Naive thymus-derived CD4-positive, alpha-beta T cell (primary cell): ENCODE measurements at regions not wholly inside any gene's neighbourhood (a gene's known extent, or its start where the extent isn't known, plus 50 kb on each side); places are given as distances from the start of the nearest gene placed in this dataset.

ENCODE experiments used
- ATAC-seq: fragments of 150-1000 bp; cut with Tn5 transposase; 2 replicates; pipeline ENCODE4 v1.10.0; 2021; ENCODE audit warnings: mild to moderate bottlenecking, moderate library complexity
- CTCF ChIA-PET: fragments of 350-600 bp; sonication (Branson Sonifier 250); formaldehyde crosslinking; loops from one replicate; lab custom pipeline; 2021; ENCODE audit warnings: antibody characterized with exemption; lab: Charles Lee
- POLR2A ChIA-PET: fragments of 350-600 bp; sonication (Branson Sonifier 250); formaldehyde crosslinking; loops from one replicate; lab custom pipeline; 2021; ENCODE audit warnings: antibody characterized with exemption, inconsistent platforms; lab: Charles Lee
- DNase-seq, 9 donors: peaks; one replicate each; pipeline versions ENCODE4 v3.0.0 to v3.0.0-alpha.2; 2020 to 2022; ENCODE audit warnings: mixed read lengths in 1 of 9
- H3K27ac ChIP-seq: one replicate; pipeline ENCODE4 v1.7.0; 2013; ENCODE audit warnings: mild to moderate bottlenecking, low read depth, low read length, moderate library complexity
- H3K27me3 ChIP-seq, 2 donors: one replicate each; pipeline ENCODE4 v1.7.0; 2013; ENCODE audit warnings: low read length in 2 of 2, mild to moderate bottlenecking in 2 of 2, moderate library complexity in 2 of 2; ENCODE audit not compliant: control insufficient read depth in 2 of 2, insufficient read depth in 2 of 2
- H3K36me3 ChIP-seq, 3 experiments: 1 replicate in 2 of 3; 2 replicates in 1 of 3; pipeline ENCODE4 v1.7.0; 2013; ENCODE audit warnings: low read length in 3 of 3, mild to moderate bottlenecking in 3 of 3, moderate library complexity in 1 of 3; ENCODE audit not compliant: insufficient read depth in 3 of 3, control insufficient read depth in 2 of 3
- H3K4me1 ChIP-seq, 2 donors: one replicate each; pipeline ENCODE4 v1.7.0; 2013; ENCODE audit warnings: low read length in 2 of 2, mild to moderate bottlenecking in 2 of 2, moderate library complexity in 1 of 2; ENCODE audit not compliant: control insufficient read depth in 2 of 2, insufficient read depth in 2 of 2
- H3K4me3 ChIP-seq: 2 replicates; pipeline ENCODE4 v1.7.0; 2013; ENCODE audit warnings: mild to moderate bottlenecking, low read length
- H3K9me3 ChIP-seq, 3 experiments: 1 replicate in 2 of 3; 2 replicates in 1 of 3; pipeline ENCODE4 v1.7.0; 2013; ENCODE audit warnings: low read length in 3 of 3; ENCODE audit not compliant: control insufficient read depth in 2 of 3
- H3K27ac Mint-ChIP-seq, 9 donors: one replicate each; pipeline ENCODE4 v1.8.0; 2020 to 2022; ENCODE audit warnings: mixed read lengths in 9 of 9, mild to moderate bottlenecking in 8 of 9, moderate library complexity in 5 of 9, inconsistent platforms in 2 of 9
- H3K27me3 Mint-ChIP-seq, 5 donors: one replicate each; pipeline ENCODE4 v1.8.0; 2021 to 2022; ENCODE audit warnings: mixed read lengths in 5 of 5, mild to moderate bottlenecking in 1 of 5
- H3K36me3 Mint-ChIP-seq, 5 donors: one replicate each; pipeline ENCODE4 v1.8.0; 2020 to 2022; ENCODE audit warnings: mixed read lengths in 5 of 5, mild to moderate bottlenecking in 3 of 5, inconsistent platforms in 1 of 5
- H3K4me1 Mint-ChIP-seq, 7 donors: one replicate each; pipeline ENCODE4 v1.8.0; 2020 to 2022; ENCODE audit warnings: mixed read lengths in 7 of 7, mild to moderate bottlenecking in 3 of 7, inconsistent platforms in 1 of 7
- H3K4me3 Mint-ChIP-seq, 10 donors: one replicate each; pipeline ENCODE4 v1.8.0; 2020 to 2022; ENCODE audit warnings: mild to moderate bottlenecking in 10 of 10, mixed read lengths in 10 of 10, moderate library complexity in 6 of 10, inconsistent platforms in 2 of 10
- H3K9me3 Mint-ChIP-seq, 11 donors: one replicate each; pipeline ENCODE4 v1.8.0; 2020 to 2022; ENCODE audit warnings: mixed read lengths in 11 of 11, mild to moderate bottlenecking in 4 of 11, inconsistent platforms in 1 of 11, moderate library complexity in 1 of 11
- intact Hi-C, 2 donors: fragments of 100-400 bp; cut with micrococcal nuclease; formaldehyde crosslinking; loops; one replicate each; pipeline ENCODE4 v1.15.1; 2023

DNA sequence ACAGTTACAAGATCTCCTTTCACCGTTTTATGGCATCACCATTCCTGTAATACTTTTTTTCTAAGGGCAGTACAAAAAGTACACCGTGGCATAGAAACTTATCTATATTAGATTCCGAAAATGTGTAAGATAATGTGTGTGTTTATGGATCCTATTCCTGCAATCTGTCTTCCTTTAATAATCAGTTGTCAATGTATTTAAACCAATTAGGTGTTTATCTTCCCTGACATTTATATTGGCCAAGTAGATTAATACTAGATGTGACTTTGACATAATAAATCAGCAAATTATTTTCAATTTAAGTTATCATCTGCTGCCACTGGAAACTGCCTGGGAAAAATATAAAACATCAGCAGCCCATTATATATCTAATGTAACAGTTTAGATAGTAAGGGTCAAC, 770.3 kb upstream of the ADGRL2 start:
- H3K27ac ChIP-seq, result no peak overlapping the region
- H3K4me1 Mint-ChIP-seq, result no peaks in the 10 kb centered on the region
- CTCF ChIA-PET, result no interaction called here
- H3K27me3 ChIP-seq, result no peaks in the 10 kb centered on the region
- intact Hi-C loops, result no loop called here
- H3K36me3 ChIP-seq, result no peaks in the 10 kb centered on the region
- H3K4me1 ChIP-seq, result no peaks in the 10 kb centered on the region
- H3K27ac Mint-ChIP-seq, result no peak overlapping the region
- POLR2A ChIA-PET, result no interaction called here
- no peak for DNase-seq
- no peaks in the 10 kb centered on the region for H3K9me3 ChIP-seq
- H3K4me3 ChIP-seq, result no peak overlapping the region
- peaks cover 0 to 3% (median 0%) of the 10 kb centered on the region in 5 donors for H3K36me3 Mint-ChIP-seq
- ATAC-seq, result no peak
- no peaks in the 10 kb centered on the region for H3K27me3 Mint-ChIP-seq
- H3K4me3 Mint-ChIP-seq, result no peak overlapping the region
- peaks cover 0 to 15% (median 4%) of the 10 kb centered on the region in 11 donors for H3K9me3 Mint-ChIP-seq

DNA sequence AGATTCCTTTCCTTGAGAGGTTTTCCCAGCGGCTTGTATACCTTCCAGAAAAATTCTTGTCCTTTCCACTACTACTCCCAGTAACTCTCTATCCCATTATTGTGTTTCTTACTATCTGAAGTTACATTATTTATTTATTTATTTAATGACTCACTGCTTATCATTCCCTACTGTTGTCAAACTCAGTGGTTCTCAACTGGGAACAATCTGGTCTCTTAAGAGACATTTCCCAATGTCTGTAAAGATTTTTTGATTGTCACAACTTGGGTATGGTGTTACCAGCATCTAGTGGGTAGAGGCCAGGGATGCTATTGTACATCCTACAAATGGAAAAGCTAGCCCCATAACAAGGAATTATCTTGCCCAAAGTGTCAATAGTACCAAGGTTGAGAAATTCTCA, 771.5 kb upstream of the ADGRL2 start:
- peaks cover 0 to 2% (median 0%) of the 10 kb centered on the region in 7 donors for H3K4me1 Mint-ChIP-seq
- no peaks in the 10 kb centered on the region for H3K9me3 ChIP-seq
- H3K27me3 ChIP-seq, result no peaks in the 10 kb centered on the region
- H3K27me3 Mint-ChIP-seq, result no peaks in the 10 kb centered on the region
- H3K27ac Mint-ChIP-seq, result no peak overlapping the region
- DNase-seq, result no peak
- intact Hi-C loops, result no loop called here
- no peak overlapping the region for H3K4me3 ChIP-seq
- H3K27ac ChIP-seq, result no peak overlapping the region
- POLR2A ChIA-PET, result no interaction called here
- no peak for ATAC-seq
- no peaks in the 10 kb centered on the region for H3K4me1 ChIP-seq
- no peak overlapping the region for H3K4me3 Mint-ChIP-seq
- peaks cover 0 to 11% (median 1%) of the 10 kb centered on the region in 11 donors for H3K9me3 Mint-ChIP-seq
- no peaks in the 10 kb centered on the region for H3K36me3 Mint-ChIP-seq
- CTCF ChIA-PET, result no interaction called here
- no peaks in the 10 kb centered on the region for H3K36me3 ChIP-seq

DNA sequence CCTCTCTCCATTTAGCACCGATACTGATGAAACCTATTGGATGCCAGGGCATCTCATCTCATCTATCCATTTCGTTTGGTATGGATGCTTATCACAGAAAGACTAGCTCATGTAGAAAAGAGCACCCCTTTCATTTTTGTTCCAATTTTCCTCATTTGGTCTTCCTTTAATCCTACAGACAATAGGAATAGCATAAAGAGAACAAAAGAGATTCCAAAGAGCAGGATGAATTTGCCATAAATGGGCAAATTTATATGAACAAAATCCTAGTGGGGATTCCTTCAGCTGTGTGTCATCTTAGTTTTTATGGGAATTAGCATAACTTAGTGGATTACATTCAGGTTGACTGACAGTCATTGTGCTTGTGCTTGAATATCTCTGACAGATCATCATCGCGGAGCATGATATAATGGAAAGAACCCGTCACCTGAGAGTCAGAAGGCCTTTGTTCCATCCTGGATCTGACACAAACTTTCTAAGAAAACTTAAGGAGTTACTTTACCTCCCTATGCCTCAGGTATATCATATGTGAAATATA, 777.5 kb upstream of the ADGRL2 start:
- ChIA-PET POLR2A (no interaction called here), CTCF (no interaction called here)
- Histone ChIP-seq H3K9me3 (no peaks in the 10 kb centered on the region), H3K27ac (no peak overlapping the region), H3K4me3 (no peak overlapping the region), H3K27me3 (no peaks in the 10 kb centered on the region), H3K4me1 (no peaks in the 10 kb centered on the region), H3K36me3 (no peaks in the 10 kb centered on the region)
- H3K36me3 Mint-ChIP-seq, result no peaks in the 10 kb centered on the region
- no peak overlapping the region for H3K4me3 Mint-ChIP-seq
- ATAC-seq, result no peak
- peaks cover 0 to 11% (median 4%) of the 10 kb centered on the region in 11 donors for H3K9me3 Mint-ChIP-seq
- DNase-seq, result no peak
- intact Hi-C loops, result no loop called here
- no peaks in the 10 kb centered on the region for H3K27me3 Mint-ChIP-seq
- peaks cover 0 to 2% (median 0%) of the 10 kb centered on the region in 7 donors for H3K4me1 Mint-ChIP-seq
- no peak overlapping the region for H3K27ac Mint-ChIP-seq

DNA sequence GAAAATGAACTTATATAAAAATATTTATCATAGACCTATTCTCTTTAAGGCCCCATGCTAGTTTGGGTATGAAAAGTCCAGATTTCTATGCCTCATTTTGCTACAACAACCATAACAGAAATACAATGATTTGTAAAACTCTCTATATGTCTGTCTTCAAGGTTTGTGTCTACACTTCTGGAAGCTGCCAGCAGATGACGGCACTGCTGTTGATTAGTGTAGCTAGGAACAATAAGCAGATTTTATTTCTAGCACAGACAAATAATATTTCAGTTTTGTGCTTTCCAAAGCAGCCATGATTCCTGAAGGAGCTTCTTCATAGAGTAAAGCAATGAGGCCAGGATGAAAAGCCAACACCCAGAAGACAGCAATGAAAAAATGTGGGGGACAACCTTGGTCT, 779.6 kb upstream of the ADGRL2 start:
- Histone ChIP-seq H3K27me3 (no peaks in the 10 kb centered on the region), H3K27ac (no peak overlapping the region), H3K4me3 (no peak overlapping the region), H3K4me1 (no peaks in the 10 kb centered on the region), H3K36me3 (no peaks in the 10 kb centered on the region), H3K9me3 (no peaks in the 10 kb centered on the region)
- Mint-ChIP-seq H3K27me3 (no peaks in the 10 kb centered on the region), H3K4me3 (no peak overlapping the region), H3K4me1 (peaks cover 0 to 2% (median 0%) of the 10 kb centered on the region in 7 donors), H3K27ac (no peak overlapping the region), H3K9me3 (peaks cover 0 to 18% (median 3%) of the 10 kb centered on the region in 11 donors), H3K36me3 (no peaks in the 10 kb centered on the region)
- ATAC-seq (no peak), DNase-seq (no peak)
- intact Hi-C loops, result no loop called here
- POLR2A ChIA-PET, result no interaction called here
- CTCF ChIA-PET, result no interaction called here

DNA sequence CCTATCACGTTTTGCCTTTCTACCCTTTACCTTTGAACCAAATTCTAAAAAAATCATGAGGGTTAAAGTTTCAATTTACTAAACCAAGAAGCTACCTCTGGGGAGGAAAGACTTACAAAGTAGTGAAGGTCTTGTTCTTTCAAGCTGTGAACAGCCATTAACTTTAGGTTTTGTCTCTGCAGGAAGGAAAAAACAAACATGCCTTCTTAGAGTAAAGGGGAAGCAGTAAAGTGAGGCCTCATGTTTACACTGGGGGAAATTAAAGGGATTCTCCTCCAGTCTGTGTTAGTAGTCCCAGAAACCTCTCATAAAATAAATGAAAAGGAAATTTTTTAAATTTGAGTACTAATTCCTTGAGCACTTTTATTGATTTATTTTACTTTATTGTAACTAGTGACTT, 780.2 kb upstream of the ADGRL2 start:
- Histone ChIP-seq H3K27me3 (no peaks in the 10 kb centered on the region), H3K36me3 (no peaks in the 10 kb centered on the region), H3K4me1 (no peaks in the 10 kb centered on the region), H3K9me3 (no peaks in the 10 kb centered on the region), H3K27ac (no peak overlapping the region), H3K4me3 (no peak overlapping the region)
- Mint-ChIP-seq H3K27me3 (no peaks in the 10 kb centered on the region), H3K36me3 (no peaks in the 10 kb centered on the region), H3K4me1 (peaks cover 0 to 2% (median 0%) of the 10 kb centered on the region in 7 donors), H3K4me3 (no peak overlapping the region), H3K27ac (no peak overlapping the region), H3K9me3 (peaks cover 0 to 16% (median 3%) of the 10 kb centered on the region in 11 donors)
- intact Hi-C loops, result no loop called here
- DNase-seq (no peak), ATAC-seq (no peak)
- CTCF ChIA-PET, result no interaction called here
- POLR2A ChIA-PET, result no interaction called here

DNA sequence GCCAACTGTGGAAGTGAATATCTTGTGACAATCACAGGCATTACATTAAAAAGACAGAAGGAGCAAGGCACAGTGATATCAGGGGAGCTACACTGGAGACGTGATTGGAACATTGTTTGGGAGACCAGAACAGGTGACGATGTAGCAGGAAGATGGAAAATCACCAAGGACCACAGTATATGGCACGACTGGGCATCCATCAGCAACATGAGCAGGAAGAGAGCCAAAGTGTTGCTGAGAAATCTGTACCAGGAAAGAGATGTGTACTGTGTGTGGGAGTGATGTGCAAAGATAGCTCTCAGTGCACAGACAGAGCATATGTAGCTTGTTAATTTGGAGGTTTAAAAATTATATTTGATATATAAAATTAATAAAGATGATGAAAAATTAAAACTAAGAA, 790.6 kb upstream of the ADGRL2 start:
- Mint-ChIP-seq H3K9me3 (peaks cover 0 to 25% (median 3%) of the 10 kb centered on the region in 11 donors), H3K27ac (no peak overlapping the region), H3K36me3 (peaks cover 0 to 5% (median 0%) of the 10 kb centered on the region in 5 donors), H3K4me1 (no peaks in the 10 kb centered on the region), H3K27me3 (no peaks in the 10 kb centered on the region), H3K4me3 (no peak overlapping the region)
- ATAC-seq (no peak), DNase-seq (no peak)
- intact Hi-C loops, result no loop called here
- no peaks in the 10 kb centered on the region for H3K4me1 ChIP-seq
- no peaks in the 10 kb centered on the region for H3K36me3 ChIP-seq
- POLR2A ChIA-PET, result no interaction called here
- H3K4me3 ChIP-seq, result no peak overlapping the region
- H3K27me3 ChIP-seq, result no peaks in the 10 kb centered on the region
- no peaks in the 10 kb centered on the region for H3K9me3 ChIP-seq
- CTCF ChIA-PET, result no interaction called here
- no peak overlapping the region for H3K27ac ChIP-seq

DNA sequence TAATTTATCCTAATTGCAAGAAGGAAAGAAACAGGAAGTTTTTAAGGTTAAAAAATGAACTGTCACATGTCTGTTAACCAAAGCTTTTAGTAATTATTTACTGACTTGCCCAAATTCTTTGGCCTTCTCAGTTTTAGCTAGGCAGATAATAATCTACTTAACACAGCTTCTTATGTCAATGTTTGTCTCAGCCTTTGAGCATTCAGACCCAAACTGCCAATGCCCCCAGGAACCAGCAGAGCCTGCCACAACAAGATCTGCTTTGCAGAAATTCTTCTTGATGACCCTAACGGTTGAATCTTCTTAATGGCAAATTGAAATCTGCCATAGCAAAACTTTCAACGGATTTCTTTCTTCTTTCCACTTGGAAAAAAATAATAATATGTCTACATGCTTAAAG, 792.4 kb upstream of the ADGRL2 start:
- intact Hi-C loops, result no loop called here
- CTCF ChIA-PET, result no interaction called here
- POLR2A ChIA-PET, result no interaction called here
- Mint-ChIP-seq H3K4me1 (no peaks in the 10 kb centered on the region), H3K27ac (no peak overlapping the region), H3K27me3 (no peaks in the 10 kb centered on the region), H3K36me3 (peaks cover 0 to 5% (median 0%) of the 10 kb centered on the region in 5 donors), H3K9me3 (peaks cover 0 to 25% (median 2%) of the 10 kb centered on the region in 11 donors), H3K4me3 (no peak overlapping the region)
- H3K36me3 ChIP-seq, result no peaks in the 10 kb centered on the region
- H3K4me3 ChIP-seq, result no peak overlapping the region
- DNase-seq, result no peak
- no peak for ATAC-seq
- H3K27ac ChIP-seq, result no peak overlapping the region
- H3K4me1 ChIP-seq, result no peaks in the 10 kb centered on the region
- H3K9me3 ChIP-seq, result no peaks in the 10 kb centered on the region
- no peaks in the 10 kb centered on the region for H3K27me3 ChIP-seq
